Vagina (tissue), 2 donors: ENCODE measurements at regions not wholly inside any gene's neighbourhood (a gene's known extent, or its start where the extent isn't known, plus 50 kb on each side); places are given as distances from the start of the nearest gene placed in this dataset.

ENCODE experiments used
- DNase-seq, 2 donors: peaks; one replicate each; pipeline ENCODE4 v3.0.0-alpha.2; 2017; ENCODE audit errors: extremely low spot score in 2 of 2
- H3K27ac ChIP-seq: fragments of 200-600 bp; sonication (generic); one replicate; pipeline ENCODE4 v1.5.1; 2019
- H3K27me3 ChIP-seq: fragments of 200-600 bp; sonication (generic); one replicate; pipeline ENCODE4 v1.5.1; 2019
- H3K36me3 ChIP-seq, 2 donors: fragments of 200-600 bp; sonication (generic); one replicate each; pipeline ENCODE4 v1.5.1; 2017 to 2019
- H3K4me1 ChIP-seq: fragments of 200-600 bp; sonication (generic); one replicate; pipeline ENCODE4 v1.5.1; 2019
- H3K4me3 ChIP-seq, 2 donors: fragments of 200-600 bp; sonication (generic); 1 replicate in 1 of 2; 2 replicates in 1 of 2; pipeline ENCODE4 v1.5.1; 2016 to 2019
- H3K9me3 ChIP-seq: fragments of 200-600 bp; sonication (generic); one replicate; pipeline ENCODE4 v1.5.1; 2019
- CTCF ChIP-seq, 3 experiments: fragments of 450-650 bp in 2 of 3; fragments of 200-600 bp in 1 of 3; sonication (generic) in 1 of 3; IDR thresholded peaks; one replicate each; pipeline ENCODE4 v1.5.1; 2017 to 2019; ENCODE audit warnings: antibody characterized with exemption in 3 of 3, mild to moderate bottlenecking in 2 of 3, moderate library complexity in 2 of 3
- POLR2A ChIP-seq, 2 donors: fragments of 450-650 bp; IDR thresholded peaks; one replicate each; pipeline ENCODE4 v1.6.1; 2017; ENCODE audit warnings: antibody characterized with exemption in 2 of 2, mild to moderate bottlenecking in 2 of 2, moderate library complexity in 2 of 2
- POLR2AphosphoS5 ChIP-seq, 2 donors: sonication (generic); formaldehyde crosslinking; IDR thresholded peaks; one replicate each; pipeline ENCODE4 v1.9.0; 2017; ENCODE audit warnings: antibody characterized with exemption in 2 of 2, mild to moderate bottlenecking in 2 of 2, low read depth in 1 of 2; ENCODE audit not compliant: insufficient read depth in 1 of 2
- intact Hi-C: fragments of 100-400 bp; cut with DNase I; formaldehyde crosslinking; loops from one replicate; pipeline ENCODE4 v1.15.1; 2023

GRCh38 chr18:29063346-29063745 is 886.4 kb upstream of the CDH2 start:
- TF ChIP-seq POLR2AphosphoS5 (IDR thresholded peaks at IDR 0.05; ENCODE audit: insufficient read depth in 1 of 2, low read depth in 1 of 2), result no peak
- TF ChIP-seq POLR2A (IDR thresholded peaks at IDR 0.05), result no peak
- no peak for TF ChIP-seq CTCF (IDR thresholded peaks at IDR 0.05)
- no peaks in the 10 kb centered on the region for H3K9me3 ChIP-seq
- H3K36me3 ChIP-seq, result no peaks in the 10 kb centered on the region
- no peaks in the 10 kb centered on the region for H3K4me1 ChIP-seq
- H3K4me3 ChIP-seq, result no peak overlapping the region
- intact Hi-C loops, result no loop called here
- H3K27me3 ChIP-seq, result no peaks in the 10 kb centered on the region
- DNase-seq, result no peak
- H3K27ac ChIP-seq, result no peak overlapping the region

GRCh38 chr18:29062921-29063320 is 886.0 kb upstream of the CDH2 start:
- Histone ChIP-seq H3K9me3 (no peaks in the 10 kb centered on the region), H3K4me3 (no peak overlapping the region), H3K4me1 (no peaks in the 10 kb centered on the region), H3K27me3 (no peaks in the 10 kb centered on the region), H3K27ac (no peak overlapping the region), H3K36me3 (no peaks in the 10 kb centered on the region)
- no peak for DNase-seq
- TF ChIP-seq CTCF (IDR thresholded peaks at IDR 0.05), result no peak
- TF ChIP-seq POLR2A (IDR thresholded peaks at IDR 0.05), result no peak
- TF ChIP-seq POLR2AphosphoS5 (IDR thresholded peaks at IDR 0.05; ENCODE audit: insufficient read depth in 1 of 2, low read depth in 1 of 2), result no peak
- intact Hi-C loops, result no loop called here

DNA sequence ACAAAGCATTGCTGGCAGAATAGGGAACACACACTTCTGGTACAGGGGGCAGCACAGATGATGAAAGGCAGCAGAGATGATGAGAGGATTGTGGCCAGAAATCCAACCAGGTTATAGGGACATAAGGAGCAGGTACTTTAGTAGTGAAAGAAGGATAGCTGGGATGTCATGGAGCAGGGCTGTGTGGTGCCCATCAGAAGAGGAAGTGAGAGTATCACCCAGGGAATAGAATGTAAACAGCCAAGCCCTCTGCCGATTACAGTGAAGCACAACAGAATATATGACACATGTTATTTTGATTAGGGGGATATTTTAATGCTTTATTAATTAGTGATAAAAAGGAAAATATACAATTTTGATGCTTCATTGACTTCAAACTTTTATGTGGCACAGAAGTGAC is 883.4 kb upstream of the CDH2 start:
- DNase-seq, result no peak
- H3K4me1 ChIP-seq, result no peaks in the 10 kb centered on the region
- intact Hi-C loops, result no loop called here
- no peak for TF ChIP-seq POLR2AphosphoS5 (IDR thresholded peaks at IDR 0.05; ENCODE audit: insufficient read depth in 1 of 2, low read depth in 1 of 2)
- no peak for TF ChIP-seq CTCF (IDR thresholded peaks at IDR 0.05)
- no peak for TF ChIP-seq POLR2A (IDR thresholded peaks at IDR 0.05)
- H3K9me3 ChIP-seq, result no peaks in the 10 kb centered on the region
- H3K27ac ChIP-seq, result no peak overlapping the region
- no peaks in the 10 kb centered on the region for H3K36me3 ChIP-seq
- H3K27me3 ChIP-seq, result no peaks in the 10 kb centered on the region
- no peak overlapping the region for H3K4me3 ChIP-seq

- Histone ChIP-seq H3K4me3 (no peak overlapping the region), H3K4me1 (no peaks in the 10 kb centered on the region), H3K9me3 (no peaks in the 10 kb centered on the region), H3K27me3 (no peaks in the 10 kb centered on the region), H3K27ac (no peak overlapping the region), H3K36me3 (no peaks in the 10 kb centered on the region)
- no peak for DNase-seq
- TF ChIP-seq CTCF (IDR thresholded peaks at IDR 0.05) (no peak), POLR2A (IDR thresholded peaks at IDR 0.05) (no peak), POLR2AphosphoS5 (IDR thresholded peaks at IDR 0.05; ENCODE audit: insufficient read depth in 1 of 2, low read depth in 1 of 2) (no peak)
- intact Hi-C loops, result no loop called here
Measured at GRCh38 chr18:29057703-29058102, 880.8 kb upstream of the CDH2 start.

DNA sequence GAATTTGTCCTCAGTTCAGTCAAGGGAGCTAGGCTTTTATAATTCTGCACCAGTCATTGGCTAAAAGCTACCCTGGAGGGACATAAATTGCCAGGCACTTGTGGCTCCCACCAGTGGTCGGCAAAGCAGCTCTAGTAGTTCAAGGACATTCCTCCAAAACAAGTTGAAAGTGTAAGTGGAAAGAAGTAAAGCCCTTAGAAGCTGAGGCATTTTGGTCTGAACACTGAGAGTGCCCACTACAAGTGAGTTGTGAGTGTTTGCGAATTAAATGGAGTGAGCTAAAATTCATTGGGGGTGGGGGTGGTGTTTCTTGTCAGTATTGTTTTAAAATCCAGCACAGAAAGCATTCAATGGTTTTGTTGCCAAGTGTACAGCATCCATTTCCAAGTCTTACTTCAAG is 879.9 kb upstream of the CDH2 start:
- H3K27me3 ChIP-seq, result no peaks in the 10 kb centered on the region
- no peak overlapping the region for H3K4me3 ChIP-seq
- no peak for DNase-seq
- no peak for TF ChIP-seq CTCF (IDR thresholded peaks at IDR 0.05)
- H3K36me3 ChIP-seq, result no peaks in the 10 kb centered on the region
- intact Hi-C loops, result no loop called here
- H3K27ac ChIP-seq, result no peak overlapping the region
- H3K9me3 ChIP-seq, result no peaks in the 10 kb centered on the region
- no peaks in the 10 kb centered on the region for H3K4me1 ChIP-seq
